Bronchial epithelial cell (primary cell): ENCODE measurements at regions not wholly inside any gene's neighbourhood (a gene's known extent, or its start where the extent isn't known, plus 50 kb on each side); places are given as distances from the start of the nearest gene placed in this dataset.

Source experiments
- DNase-seq: peaks from one replicate; pipeline ENCODE4 v3.0.0-alpha.2; 2010; ENCODE audit warnings: low read depth
- FAIRE-seq: peaks from 2 replicates; lab custom pipeline; 2011; peaks lifted over from hg19 to GRCh38; lab: Jason Lieb, UNC
- H3K27me3 ChIP-seq: 2 replicates; pipeline ENCODE4 v1.5.1; 2011; ENCODE audit warnings: low read length; ENCODE audit not compliant: control insufficient read depth, insufficient read depth
- H3K36me3 ChIP-seq: 2 replicates; pipeline ENCODE4 v1.5.1; 2011; ENCODE audit warnings: low read length; ENCODE audit not compliant: control insufficient read depth, insufficient read depth
- H3K4me3 ChIP-seq: 2 replicates; pipeline ENCODE4 v1.5.1; 2011; ENCODE audit warnings: mild to moderate bottlenecking, low read depth, low read length, control low read depth
- CTCF ChIP-seq: IDR thresholded peaks from 2 replicates; pipeline ENCODE4 v1.5.1; 2011; ENCODE audit warnings: mild to moderate bottlenecking, moderate library complexity, low read length, control low read depth, inconsistent platforms; ENCODE audit not compliant: insufficient read depth, severe bottlenecking

- DNase-seq (no peak), FAIRE-seq (no peak)
- H3K4me3 ChIP-seq, result no peak overlapping the region
- H3K36me3 ChIP-seq, result no peaks in the 10 kb centered on the region
- H3K27me3 ChIP-seq, result no peaks in the 10 kb centered on the region
- no peak for TF ChIP-seq CTCF
Measured at GRCh38 chr2:52292801-52293200, 1260.9 kb upstream of the NRXN1 start.

- Histone ChIP-seq H3K27me3 (no peaks in the 10 kb centered on the region), H3K4me3 (no peak overlapping the region), H3K36me3 (no peaks in the 10 kb centered on the region)
- DNase-seq, result peak; percentile 29
- TF ChIP-seq CTCF, result no peak
- no peak for FAIRE-seq
Measured at GRCh38 chr2:52289741-52290140, 1257.8 kb upstream of the NRXN1 start.

- Histone ChIP-seq H3K27me3 (no peaks in the 10 kb centered on the region), H3K4me3 (no peak overlapping the region), H3K36me3 (no peaks in the 10 kb centered on the region)
- FAIRE-seq (no peak), DNase-seq (no peak)
- no peak for TF ChIP-seq CTCF
Measured at GRCh38 chr2:52288596-52288995, 1256.7 kb upstream of the NRXN1 start.

- Histone ChIP-seq H3K27me3 (no peaks in the 10 kb centered on the region), H3K4me3 (no peak overlapping the region), H3K36me3 (no peaks in the 10 kb centered on the region)
- TF ChIP-seq CTCF, result no peak
- no peak for FAIRE-seq
- no peak for DNase-seq
Measured at GRCh38 chr2:52269696-52270485, 1238.0 kb upstream of the NRXN1 start.

- H3K36me3 ChIP-seq, result no peaks in the 10 kb centered on the region
- DNase-seq (no peak), FAIRE-seq (no peak)
- no peak for TF ChIP-seq CTCF
- H3K4me3 ChIP-seq, result no peak overlapping the region
- H3K27me3 ChIP-seq, result no peaks in the 10 kb centered on the region
Measured at GRCh38 chr2:52264911-52265310, 1233.0 kb upstream of the NRXN1 start.

- no peak overlapping the region for H3K4me3 ChIP-seq
- TF ChIP-seq CTCF, result no peak
- DNase-seq (no peak), FAIRE-seq (no peak)
- H3K36me3 ChIP-seq, result no peaks in the 10 kb centered on the region
- no peaks in the 10 kb centered on the region for H3K27me3 ChIP-seq
Measured at GRCh38 chr2:52264488-52264887, 1232.6 kb upstream of the NRXN1 start.
